MM.1S (cell line): ENCODE measurements at regions not wholly inside any gene's neighbourhood (a gene's known extent, or its start where the extent isn't known, plus 50 kb on each side); places are given as distances from the start of the nearest gene placed in this dataset.

Source experiments
- DNase-seq: peaks from one replicate; pipeline ENCODE4 v3.0.0-alpha.2; 2015
- H2AFZ ChIP-seq: fragments of 300-600 bp; sonication (generic); 2 replicates; pipeline ENCODE4 v1.6.0; 2016; ENCODE audit warnings: antibody characterized with exemption, low read length
- H3F3A ChIP-seq: fragments of 300-600 bp; sonication (generic); 2 replicates; pipeline ENCODE4 v1.6.1; 2016; ENCODE audit warnings: mild to moderate bottlenecking, antibody characterized with exemption, low read length, moderate library complexity, mixed read lengths; ENCODE audit not compliant: insufficient read depth
- H3K27ac ChIP-seq: fragments of 300-600 bp; sonication (generic); 2 replicates; pipeline ENCODE4 v1.5.1; 2016; ENCODE audit warnings: mild to moderate bottlenecking, low read length
- H3K27me3 ChIP-seq: fragments of 300-600 bp; sonication (generic); replicated peaks from 2 replicates; pipeline ENCODE4 v1.6.0; 2016; ENCODE audit warnings: low read length; ENCODE audit not compliant: insufficient read depth
- H3K36me3 ChIP-seq: fragments of 300-600 bp; sonication (generic); replicated peaks from 2 replicates; pipeline ENCODE4 v1.6.1; 2016; ENCODE audit warnings: mild to moderate bottlenecking, low read length, mixed read lengths; ENCODE audit not compliant: insufficient read depth
- H3K4me1 ChIP-seq: fragments of 300-600 bp; sonication (generic); 2 replicates; pipeline ENCODE4 v1.6.1; 2016; ENCODE audit warnings: low read length, mixed read lengths
- H3K4me2 ChIP-seq: fragments of 300-600 bp; sonication (generic); 2 replicates; pipeline ENCODE4 v1.6.0; 2016; ENCODE audit warnings: low read depth, low read length
- H3K4me3 ChIP-seq: fragments of 300-600 bp; sonication (generic); 2 replicates; pipeline ENCODE4 v1.5.1; 2016; ENCODE audit warnings: low read length, mixed read lengths
- H3K79me2 ChIP-seq: fragments of 300-600 bp; sonication (generic); 2 replicates; pipeline ENCODE4 v1.6.1; 2016; ENCODE audit warnings: mixed run types, low read length, mixed read lengths
- H3K9ac ChIP-seq: fragments of 300-600 bp; sonication (generic); 2 replicates; pipeline ENCODE4 v1.6.1; 2016; ENCODE audit warnings: low read length, mixed read lengths
- H3K9me2 ChIP-seq: fragments of 300-600 bp; sonication (generic); replicated peaks from 2 replicates; pipeline ENCODE4 v1.6.1; 2016; ENCODE audit warnings: mild to moderate bottlenecking, low read length, mixed read lengths; ENCODE audit not compliant: insufficient read depth
- H3K9me3 ChIP-seq: fragments of 300-600 bp; sonication (generic); replicated peaks from 2 replicates; pipeline ENCODE4 v1.6.1; 2016; ENCODE audit warnings: mild to moderate bottlenecking, low read length, mixed read lengths; ENCODE audit not compliant: insufficient read depth
- H4K20me1 ChIP-seq: fragments of 300-600 bp; sonication (generic); 2 replicates; pipeline ENCODE4 v1.6.1; 2016; ENCODE audit warnings: mild to moderate bottlenecking, low read length, moderate library complexity, mixed read lengths; ENCODE audit not compliant: insufficient read depth
- EZH2 ChIP-seq: fragments of 300-600 bp; sonication (generic); optimal IDR thresholded peaks from 2 replicates; pipeline ENCODE3; 2017; ENCODE audit warnings: low read depth, mild to moderate bottlenecking, antibody characterized with exemption, low read length, mixed read lengths
- EZH2phosphoT487 ChIP-seq: fragments of 300-600 bp; sonication (generic); IDR thresholded peaks from 2 replicates; pipeline ENCODE4 v1.6.1; 2018; ENCODE audit warnings: antibody characterized with exemption, low read length
- TF ChIP-seq, protein P1 (sequence below): fragments of 300-600 bp; sonication (generic); IDR thresholded peaks from 2 replicates; pipeline ENCODE4 v1.5.1; 2016; ENCODE audit warnings: antibody characterized with exemption, low read length, mixed read lengths

DNA sequence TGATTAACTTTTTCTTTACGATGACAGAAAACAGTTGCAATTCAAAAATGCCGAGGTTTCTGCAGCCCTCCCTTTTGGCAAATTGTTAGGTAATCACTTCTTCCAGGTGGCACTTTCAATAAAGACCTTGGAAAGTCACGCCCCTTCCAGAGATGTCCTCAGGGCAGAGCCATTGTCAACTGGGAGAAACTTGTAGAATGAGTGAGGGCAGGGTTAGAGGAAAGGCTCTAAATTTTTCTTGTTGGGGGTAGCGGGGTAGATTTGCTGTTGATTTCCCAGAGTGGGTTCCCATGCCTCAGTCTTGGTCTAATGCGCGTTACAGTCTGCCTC is 421.1 kb downstream of the FGF9 start:
- Histone ChIP-seq H3K4me1 (no peaks in the 10 kb centered on the region), H3K9me3 (no peaks in the 10 kb centered on the region), H3K36me3 (no peaks in the 10 kb centered on the region), H3K9me2 (no peaks in the 10 kb centered on the region), H3K4me3 (no peak overlapping the region), H3K4me2 (no peak overlapping the region), H3K79me2 (no peaks in the 10 kb centered on the region), H3K27ac (no peak overlapping the region), H3F3A (no peaks in the 10 kb centered on the region), H4K20me1 (no peaks in the 10 kb centered on the region), H2AFZ (no peak overlapping the region), H3K27me3 (no peaks in the 10 kb centered on the region), H3K9ac (no peak overlapping the region)
- TF ChIP-seq EZH2 = no peak
- DNase-seq = no peak

DNA sequence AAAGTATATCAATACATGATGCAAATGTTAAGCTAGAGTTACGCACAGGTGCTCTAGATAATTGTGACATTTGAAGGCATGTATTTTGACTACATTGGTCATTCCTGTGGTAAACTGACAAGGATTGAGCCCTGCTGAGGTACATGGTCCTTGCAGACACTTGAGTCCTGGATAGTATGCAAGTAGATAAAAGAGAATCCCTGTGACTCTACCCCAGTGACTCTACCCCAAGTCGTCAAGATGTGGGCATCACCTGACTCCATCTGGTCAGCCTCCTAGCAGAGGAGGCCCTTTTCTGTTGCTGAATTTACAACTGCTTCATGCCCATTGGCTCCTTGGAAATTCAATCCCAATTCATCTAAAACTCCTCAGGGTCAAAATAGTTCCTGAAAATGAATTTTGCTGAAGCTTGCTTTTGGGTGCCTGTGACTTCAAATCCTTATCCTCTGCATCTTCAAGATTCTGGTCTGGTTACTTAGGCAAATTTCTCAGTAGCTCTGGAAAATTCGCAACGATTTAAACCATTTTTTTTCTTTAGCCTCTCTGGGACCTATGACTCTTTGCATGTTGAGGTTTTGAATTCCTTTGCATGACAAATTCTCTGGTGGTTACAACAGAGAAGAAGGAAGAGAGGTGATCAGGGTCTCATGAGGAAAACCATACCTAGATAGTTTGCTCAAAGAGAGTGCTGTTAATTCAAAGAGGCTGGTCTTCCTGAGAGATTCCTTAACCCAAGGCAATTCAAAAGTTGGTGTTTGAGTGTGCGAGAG is 422.1 kb downstream of the FGF9 start:
- H3K4me3 ChIP-seq = no peak overlapping the region
- no peak overlapping the region for H3K4me2 ChIP-seq
- H3K9me3 ChIP-seq = no peaks in the 10 kb centered on the region
- H3K9me2 ChIP-seq = no peaks in the 10 kb centered on the region
- H2AFZ ChIP-seq = no peak overlapping the region
- no peaks in the 10 kb centered on the region for H3F3A ChIP-seq
- no peaks in the 10 kb centered on the region for H3K27me3 ChIP-seq
- TF ChIP-seq, protein P1, sequence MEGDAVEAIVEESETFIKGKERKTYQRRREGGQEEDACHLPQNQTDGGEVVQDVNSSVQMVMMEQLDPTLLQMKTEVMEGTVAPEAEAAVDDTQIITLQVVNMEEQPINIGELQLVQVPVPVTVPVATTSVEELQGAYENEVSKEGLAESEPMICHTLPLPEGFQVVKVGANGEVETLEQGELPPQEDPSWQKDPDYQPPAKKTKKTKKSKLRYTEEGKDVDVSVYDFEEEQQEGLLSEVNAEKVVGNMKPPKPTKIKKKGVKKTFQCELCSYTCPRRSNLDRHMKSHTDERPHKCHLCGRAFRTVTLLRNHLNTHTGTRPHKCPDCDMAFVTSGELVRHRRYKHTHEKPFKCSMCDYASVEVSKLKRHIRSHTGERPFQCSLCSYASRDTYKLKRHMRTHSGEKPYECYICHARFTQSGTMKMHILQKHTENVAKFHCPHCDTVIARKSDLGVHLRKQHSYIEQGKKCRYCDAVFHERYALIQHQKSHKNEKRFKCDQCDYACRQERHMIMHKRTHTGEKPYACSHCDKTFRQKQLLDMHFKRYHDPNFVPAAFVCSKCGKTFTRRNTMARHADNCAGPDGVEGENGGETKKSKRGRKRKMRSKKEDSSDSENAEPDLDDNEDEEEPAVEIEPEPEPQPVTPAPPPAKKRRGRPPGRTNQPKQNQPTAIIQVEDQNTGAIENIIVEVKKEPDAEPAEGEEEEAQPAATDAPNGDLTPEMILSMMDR = no peak
- TF ChIP-seq EZH2phosphoT487 = no peak
- TF ChIP-seq EZH2 = no peak
- H3K27ac ChIP-seq = no peak overlapping the region
- no peaks in the 10 kb centered on the region for H3K79me2 ChIP-seq
- no peaks in the 10 kb centered on the region for H4K20me1 ChIP-seq
- H3K36me3 ChIP-seq = no peaks in the 10 kb centered on the region
- DNase-seq = no peak
- H3K4me1 ChIP-seq = no peaks in the 10 kb centered on the region
- no peak overlapping the region for H3K9ac ChIP-seq

DNA sequence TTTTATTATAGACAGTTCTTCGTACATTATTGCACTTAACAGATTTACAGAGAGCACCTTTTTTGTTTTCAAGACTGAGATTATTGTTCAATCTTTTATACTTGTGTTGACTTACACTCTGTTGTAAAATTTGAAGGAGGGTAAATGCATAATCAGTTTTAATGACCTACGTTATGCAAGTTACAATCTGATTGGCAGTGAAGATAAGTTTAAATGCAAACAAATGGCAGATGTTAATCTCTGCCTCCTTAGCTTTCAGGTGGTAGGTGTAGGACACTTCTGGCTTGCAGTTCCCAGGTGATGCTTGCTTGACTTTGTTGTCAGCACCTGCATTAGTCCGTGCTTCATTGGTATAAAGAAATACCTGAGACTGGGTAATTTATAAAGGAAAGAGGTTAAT is 424.9 kb downstream of the FGF9 start:
- Histone ChIP-seq H4K20me1 (no peaks in the 10 kb centered on the region), H3K36me3 (no peaks in the 10 kb centered on the region), H3K9me3 (no peaks in the 10 kb centered on the region), H3K4me2 (no peak overlapping the region), H3K9ac (no peak overlapping the region), H3F3A (no peaks in the 10 kb centered on the region), H3K27me3 (no peaks in the 10 kb centered on the region), H3K27ac (no peak overlapping the region), H2AFZ (no peak overlapping the region), H3K4me3 (no peak overlapping the region), H3K9me2 (no peaks in the 10 kb centered on the region), H3K79me2 (no peaks in the 10 kb centered on the region), H3K4me1 (no peaks in the 10 kb centered on the region)
- DNase-seq = no peak
- TF ChIP-seq EZH2phosphoT487 (no peak), EZH2 (no peak)
- TF ChIP-seq, protein P1 = no peak

DNA sequence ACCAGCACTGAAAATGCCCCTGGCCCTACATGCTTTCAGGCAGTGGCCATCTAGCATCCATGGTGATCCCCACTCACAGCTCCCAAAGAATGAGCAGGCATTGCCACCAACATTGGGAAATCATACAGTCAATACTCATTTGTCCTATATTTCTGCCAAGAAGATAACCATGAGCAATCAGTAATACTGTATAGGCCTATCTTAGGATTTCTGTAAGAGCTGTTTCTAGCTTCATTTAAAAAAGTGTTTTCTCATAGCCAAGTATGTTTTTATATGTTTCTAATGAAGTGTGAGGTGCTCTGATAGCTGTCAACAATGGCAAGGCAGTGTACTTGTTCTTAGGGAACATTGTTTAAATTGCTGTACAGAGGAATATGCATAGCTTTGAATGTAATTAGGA is 428.7 kb downstream of the FGF9 start:
- no peaks in the 10 kb centered on the region for H3K9me2 ChIP-seq
- H3K9me3 ChIP-seq = no peaks in the 10 kb centered on the region
- H3K4me1 ChIP-seq = no peaks in the 10 kb centered on the region
- H3K27me3 ChIP-seq = no peaks in the 10 kb centered on the region
- TF ChIP-seq EZH2 = no peak
- TF ChIP-seq EZH2phosphoT487 = no peak
- TF ChIP-seq, protein P1 = no peak
- no peaks in the 10 kb centered on the region for H3F3A ChIP-seq
- no peak overlapping the region for H3K4me2 ChIP-seq
- no peaks in the 10 kb centered on the region for H3K79me2 ChIP-seq
- DNase-seq = no peak
- no peak overlapping the region for H2AFZ ChIP-seq
- no peaks in the 10 kb centered on the region for H4K20me1 ChIP-seq
- H3K36me3 ChIP-seq = no peaks in the 10 kb centered on the region
- no peak overlapping the region for H3K27ac ChIP-seq
- no peak overlapping the region for H3K9ac ChIP-seq
- H3K4me3 ChIP-seq = no peak overlapping the region
